ENCODE measurements at regions not wholly inside any gene's neighbourhood (a gene's known extent, or its start where the extent isn't known, plus 50 kb on each side); places are given as distances from the start of the nearest gene placed in this dataset.

GRCh38 chr5:82494942-82495341 is 216.8 kb upstream of the RPS23 start:
- H3K4me3 ChIP-seq: no peak overlapping the region
- H3K27ac ChIP-seq: no peak overlapping the region
- no peaks in the 10 kb centered on the region for H3F3A ChIP-seq (ENCODE audit: low read depth)
- peaks cover 2% of the 10 kb centered on the region for H3K4me1 ChIP-seq
- Mint-ChIP-seq H3K27me3 (ENCODE audit: insufficient read depth, low read depth) (no peaks in the 10 kb centered on the region), H3K27ac (no peak overlapping the region), H3K36me3 (no peaks in the 10 kb centered on the region), H3K4me1 (no peaks in the 10 kb centered on the region), H3K4me3 (no peak overlapping the region), H3K9me3 (peaks cover 6% of the 10 kb centered on the region)
- no peaks in the 10 kb centered on the region for H4K20me1 ChIP-seq (ENCODE audit: low read depth)
- H3K9me3 ChIP-seq (ENCODE audit: low read depth): no peaks in the 10 kb centered on the region
- no peaks in the 10 kb centered on the region for H3K36me3 ChIP-seq
- no peaks in the 10 kb centered on the region for H3K27me3 ChIP-seq
- no peak overlapping the region for H3K4me2 ChIP-seq
- no peak for TF ChIP-seq EZH2phosphoT487 (IDR thresholded peaks at IDR 0.05)
- peak; percentile 30 for TF ChIP-seq CTCF (IDR thresholded peaks at IDR 0.05)
- TF ChIP-seq EZH2 (IDR thresholded peaks at IDR 0.05): no peak
- no peaks in the 10 kb centered on the region for H3K79me2 ChIP-seq (ENCODE audit: low read depth)
- H2AFZ ChIP-seq (replicated peaks): no peak overlapping the region
- no peak overlapping the region for H3K9ac ChIP-seq
- DNase-seq (ENCODE audit: low spot score): no peak

GRCh38 chr5:82493221-82493620 is 215.1 kb upstream of the RPS23 start:
- Histone ChIP-seq H3F3A (ENCODE audit: low read depth) (no peaks in the 10 kb centered on the region), H3K4me2 (no peak overlapping the region), H3K9ac (no peak overlapping the region), H3K4me1 (no peaks in the 10 kb centered on the region), H4K20me1 (ENCODE audit: low read depth) (no peaks in the 10 kb centered on the region), H3K36me3 (no peaks in the 10 kb centered on the region), H3K27me3 (no peaks in the 10 kb centered on the region), H2AFZ (replicated peaks) (no peak overlapping the region), H3K9me3 (ENCODE audit: low read depth) (no peaks in the 10 kb centered on the region), H3K27ac (no peak overlapping the region), H3K79me2 (ENCODE audit: low read depth) (no peaks in the 10 kb centered on the region), H3K4me3 (no peak overlapping the region)
- TF ChIP-seq EZH2phosphoT487 (IDR thresholded peaks at IDR 0.05) (no peak), EZH2 (IDR thresholded peaks at IDR 0.05) (no peak), CTCF (IDR thresholded peaks at IDR 0.05) (no peak)
- H3K9me3 Mint-ChIP-seq: peaks cover 2% of the 10 kb centered on the region
- no peaks in the 10 kb centered on the region for H3K4me1 Mint-ChIP-seq
- no peak overlapping the region for H3K4me3 Mint-ChIP-seq
- H3K27me3 Mint-ChIP-seq (ENCODE audit: insufficient read depth, low read depth): no peaks in the 10 kb centered on the region
- H3K27ac Mint-ChIP-seq: no peak overlapping the region
- DNase-seq (ENCODE audit: low spot score): no peak
- no peaks in the 10 kb centered on the region for H3K36me3 Mint-ChIP-seq

- H3K4me3 Mint-ChIP-seq: no peak overlapping the region
- no peak overlapping the region for H2AFZ ChIP-seq (replicated peaks)
- no peak overlapping the region for H3K4me3 ChIP-seq
- H3K27me3 ChIP-seq: no peaks in the 10 kb centered on the region
- TF ChIP-seq EZH2 (IDR thresholded peaks at IDR 0.05) (no peak), CTCF (IDR thresholded peaks at IDR 0.05) (no peak), EZH2phosphoT487 (IDR thresholded peaks at IDR 0.05) (no peak)
- H3K79me2 ChIP-seq (ENCODE audit: low read depth): no peaks in the 10 kb centered on the region
- H3K9me3 ChIP-seq (ENCODE audit: low read depth): no peaks in the 10 kb centered on the region
- H4K20me1 ChIP-seq (ENCODE audit: low read depth): no peaks in the 10 kb centered on the region
- H3K9me3 Mint-ChIP-seq: no peaks in the 10 kb centered on the region
- H3K4me1 ChIP-seq: no peaks in the 10 kb centered on the region
- H3K4me1 Mint-ChIP-seq: no peaks in the 10 kb centered on the region
- no peaks in the 10 kb centered on the region for H3K27me3 Mint-ChIP-seq (ENCODE audit: insufficient read depth, low read depth)
- H3K36me3 ChIP-seq: no peaks in the 10 kb centered on the region
- DNase-seq (ENCODE audit: low spot score): no peak
- H3K27ac Mint-ChIP-seq: no peak overlapping the region
- no peaks in the 10 kb centered on the region for H3F3A ChIP-seq (ENCODE audit: low read depth)
- H3K9ac ChIP-seq: no peak overlapping the region
- H3K36me3 Mint-ChIP-seq: no peaks in the 10 kb centered on the region
- no peak overlapping the region for H3K4me2 ChIP-seq
- H3K27ac ChIP-seq: no peak overlapping the region
Observed at GRCh38 chr5:82491397-82491796, 213.2 kb upstream of the RPS23 start.

- Mint-ChIP-seq H3K9me3 (no peaks in the 10 kb centered on the region), H3K36me3 (no peaks in the 10 kb centered on the region), H3K4me1 (no peaks in the 10 kb centered on the region), H3K27me3 (ENCODE audit: insufficient read depth, low read depth) (no peaks in the 10 kb centered on the region), H3K4me3 (no peak overlapping the region), H3K27ac (no peak overlapping the region)
- DNase-seq (ENCODE audit: low spot score): no peak
- H3K4me3 ChIP-seq: no peak overlapping the region
- H3F3A ChIP-seq (ENCODE audit: low read depth): no peaks in the 10 kb centered on the region
- no peaks in the 10 kb centered on the region for H3K4me1 ChIP-seq
- no peak overlapping the region for H3K9ac ChIP-seq
- TF ChIP-seq EZH2phosphoT487 (IDR thresholded peaks at IDR 0.05) (no peak), EZH2 (IDR thresholded peaks at IDR 0.05) (no peak)
- H3K36me3 ChIP-seq: no peaks in the 10 kb centered on the region
- H4K20me1 ChIP-seq (ENCODE audit: low read depth): no peaks in the 10 kb centered on the region
- no peak overlapping the region for H3K4me2 ChIP-seq
- no peak overlapping the region for H2AFZ ChIP-seq (replicated peaks)
- no peak overlapping the region for H3K27ac ChIP-seq
- no peaks in the 10 kb centered on the region for H3K27me3 ChIP-seq
- H3K9me3 ChIP-seq (ENCODE audit: low read depth): no peaks in the 10 kb centered on the region
- H3K79me2 ChIP-seq (ENCODE audit: low read depth): no peaks in the 10 kb centered on the region
Observed at GRCh38 chr5:82489683-82490082, 211.5 kb upstream of the RPS23 start.
